Right cardiac atrium (tissue), 5 donors: ENCODE measurements at regions not wholly inside any gene's neighbourhood (a gene's known extent, or its start where the extent isn't known, plus 50 kb on each side); places are given as distances from the start of the nearest gene placed in this dataset.

Experiments used
- ATAC-seq, 2 donors: fragments of 200-7000 bp; cut with Tn5 transposase; one replicate each; pipeline versions ENCODE4 v1.8.0 to v1.9.1; 2020; ENCODE audit warnings: moderate library complexity in 2 of 2, mild to moderate bottlenecking in 1 of 2
- DNase-seq, 3 donors: peaks; one replicate each; pipeline ENCODE4 v3.0.0-alpha.2; 2020
- H3K27ac ChIP-seq: one replicate; pipeline ENCODE4 v1.5.1; 2013; ENCODE audit warnings: mild to moderate bottlenecking, low read length, control low read depth, moderate library complexity
- H3K27me3 ChIP-seq: one replicate; pipeline ENCODE4 v1.6.1; 2013; ENCODE audit not compliant: control insufficient read depth, insufficient read depth
- H3K4me1 ChIP-seq: one replicate; pipeline ENCODE4 v1.6.1; 2013; ENCODE audit warnings: low read length; ENCODE audit not compliant: control insufficient read depth, insufficient read depth
- H3K4me3 ChIP-seq: one replicate; pipeline ENCODE4 v1.5.1; 2013; ENCODE audit warnings: low read length, control low read depth
- H3K9me3 ChIP-seq: one replicate; pipeline ENCODE4 v1.6.1; 2013; ENCODE audit warnings: low read length; ENCODE audit not compliant: control insufficient read depth
- whole genome bisulfite sequencing: extraction: QIAGEN DNeasy Blood & Tissue Kit; methylation state at CpG from one replicate; pipeline ENCODE4 v1.1.7; 2013; 5-methylcytosine and 5-hydroxymethylcytosine counted together
- intact Hi-C, 4 donors: fragments of 100-400 bp; cut with DNase I; formaldehyde crosslinking; loops; one replicate each; pipeline versions ENCODE4 v1.11.0 to v1.14.0; 2022 to 2023
- donor health status: healthy with polysubstance abuse.
- donor health status: DM: no; HTN: yes; CAD: no.
- donor health status: DM: no; HTN: no; CAD: no.
- donor health status: DM: no; HTN: yes; CAD: no; lungs with severe emphysema.
- donor health status: DM: yes; HTN: yes; CAD: no.

DNA sequence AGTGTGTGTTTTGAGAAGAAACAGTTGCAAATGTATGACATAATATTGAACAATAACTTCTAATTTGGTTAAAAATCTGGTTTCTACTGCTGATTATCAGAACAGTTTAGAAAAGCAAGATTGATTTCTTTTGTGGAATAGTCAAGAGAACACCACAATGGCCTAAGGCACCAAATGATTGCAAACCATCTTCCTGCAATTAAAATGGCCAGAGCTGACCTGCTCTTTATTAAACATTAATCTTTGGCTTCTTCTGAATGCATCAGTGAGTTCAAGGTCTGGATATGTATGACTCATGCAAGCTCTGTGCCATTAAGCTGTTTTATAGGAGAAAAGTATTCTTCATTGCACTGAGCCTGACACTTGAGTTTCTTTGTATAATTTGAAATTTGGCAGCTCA, 107.8 kb upstream of the PDHA2 start:
- Histone ChIP-seq H3K27me3 (no peaks in the 10 kb centered on the region), H3K4me1 (no peaks in the 10 kb centered on the region), H3K4me3 (no peak overlapping the region), H3K9me3 (no peaks in the 10 kb centered on the region), H3K27ac (no peak overlapping the region)
- no peak for DNase-seq
- intact Hi-C loops = no loop called here
- no peak for ATAC-seq

DNA sequence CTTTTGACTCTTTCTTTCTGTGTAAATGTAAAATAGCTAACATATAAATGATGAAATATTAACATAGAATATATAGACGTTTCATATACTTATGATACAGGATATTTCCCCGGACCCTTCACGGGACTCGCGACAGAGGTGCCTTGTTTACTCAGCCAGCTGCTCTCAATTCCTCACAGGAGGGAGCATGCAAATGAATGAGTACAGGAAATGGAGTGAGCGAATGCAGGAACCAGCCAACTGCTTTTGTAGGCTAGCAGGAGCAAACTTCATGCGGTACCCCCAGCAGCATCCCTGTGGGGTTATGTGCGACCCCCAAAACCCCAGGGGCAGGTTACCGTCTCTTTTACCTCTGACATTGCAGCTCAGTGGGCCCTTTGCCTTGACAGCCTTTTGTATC, 110.3 kb upstream of the PDHA2 start:
- WGBS = 67% methylated on average over 9 of the region's 9 CpGs
- Histone ChIP-seq H3K4me3 (no peak overlapping the region), H3K9me3 (no peaks in the 10 kb centered on the region), H3K4me1 (no peaks in the 10 kb centered on the region), H3K27ac (no peak overlapping the region), H3K27me3 (no peaks in the 10 kb centered on the region)
- intact Hi-C loops = no loop called here
- ATAC-seq (no peak), DNase-seq (peak in 1 of 3 donors; percentile 6)

DNA sequence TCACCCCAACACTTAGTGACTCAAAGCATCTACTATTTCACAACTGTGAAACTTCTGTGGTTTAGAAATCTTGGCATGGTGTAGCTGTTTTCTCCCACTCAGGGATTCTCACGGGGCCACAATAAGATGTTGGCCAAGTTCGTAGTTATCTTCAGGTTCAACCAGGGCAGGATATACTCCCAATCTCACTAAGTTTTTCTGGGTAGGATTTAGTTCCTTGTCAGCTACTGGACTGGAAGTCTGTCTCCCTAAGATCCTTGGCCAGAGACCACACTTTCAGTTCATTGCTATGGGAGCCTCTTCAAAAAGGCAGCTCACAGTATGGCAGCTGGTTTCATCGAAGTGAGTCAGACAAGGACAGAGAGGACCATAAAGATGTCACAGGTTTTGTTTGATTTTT, 111.7 kb upstream of the PDHA2 start:
- no peak overlapping the region for H3K27ac ChIP-seq
- intact Hi-C loops = no loop called here
- H3K4me1 ChIP-seq = no peaks in the 10 kb centered on the region
- 55% methylated on average over 3 of the region's 3 CpGs for WGBS
- H3K27me3 ChIP-seq = no peaks in the 10 kb centered on the region
- H3K9me3 ChIP-seq = no peaks in the 10 kb centered on the region
- peak in 2 of 3 donors; percentile 24 to 35 for DNase-seq
- no peak overlapping the region for H3K4me3 ChIP-seq
- peak; percentile 78 to 95 for ATAC-seq

DNA sequence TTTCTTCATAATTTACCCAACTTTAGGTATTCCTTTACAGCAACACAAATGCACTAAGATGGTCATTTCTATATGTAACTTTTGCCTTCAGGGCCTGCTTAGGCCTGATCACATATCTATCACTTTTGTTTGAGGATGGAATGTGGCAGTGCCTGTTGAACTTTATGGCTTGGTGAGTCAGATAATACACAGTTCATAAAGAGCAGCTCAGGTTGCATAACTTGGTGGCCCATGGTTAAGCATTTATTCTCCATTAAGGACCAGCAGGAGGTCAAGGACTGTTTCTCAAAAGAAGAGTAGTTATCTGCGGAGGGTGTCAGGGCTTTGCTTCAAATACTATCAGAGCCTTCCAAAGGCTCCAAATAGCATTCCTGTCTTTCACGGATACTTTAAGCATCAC, 124.1 kb upstream of the PDHA2 start:
- no peak for DNase-seq
- intact Hi-C loops = no loop called here
- Histone ChIP-seq H3K27me3 (no peaks in the 10 kb centered on the region), H3K4me3 (no peak overlapping the region), H3K4me1 (no peaks in the 10 kb centered on the region), H3K27ac (no peak overlapping the region), H3K9me3 (no peaks in the 10 kb centered on the region)
- ATAC-seq = no peak
- WGBS = 78% methylated on average over 2 of the region's 2 CpGs

DNA sequence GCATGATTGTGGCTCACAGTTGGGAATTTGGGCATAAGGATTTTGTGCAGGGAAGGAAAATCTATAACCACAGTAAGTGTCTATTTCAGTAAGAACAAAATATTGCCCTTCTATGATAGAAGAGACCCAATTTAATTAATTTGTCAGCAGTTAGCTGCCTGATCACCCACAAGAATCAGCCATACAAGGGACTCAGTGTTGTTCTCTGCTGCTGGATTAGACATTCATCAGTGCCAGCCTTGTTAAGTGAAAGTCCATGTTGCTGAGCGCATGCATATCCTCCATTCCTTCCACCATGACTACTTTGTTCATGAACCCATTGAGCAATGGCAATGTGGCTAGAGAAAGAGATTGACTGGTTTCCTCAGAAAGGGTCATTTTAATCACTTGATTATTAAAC, 125.3 kb upstream of the PDHA2 start:
- DNase-seq (no peak), ATAC-seq (no peak)
- 92% methylated on average over 1 of the region's 1 CpG for WGBS
- Histone ChIP-seq H3K4me1 (no peaks in the 10 kb centered on the region), H3K4me3 (no peak overlapping the region), H3K27ac (no peak overlapping the region), H3K27me3 (no peaks in the 10 kb centered on the region), H3K9me3 (no peaks in the 10 kb centered on the region)
- intact Hi-C loops = no loop called here

DNA sequence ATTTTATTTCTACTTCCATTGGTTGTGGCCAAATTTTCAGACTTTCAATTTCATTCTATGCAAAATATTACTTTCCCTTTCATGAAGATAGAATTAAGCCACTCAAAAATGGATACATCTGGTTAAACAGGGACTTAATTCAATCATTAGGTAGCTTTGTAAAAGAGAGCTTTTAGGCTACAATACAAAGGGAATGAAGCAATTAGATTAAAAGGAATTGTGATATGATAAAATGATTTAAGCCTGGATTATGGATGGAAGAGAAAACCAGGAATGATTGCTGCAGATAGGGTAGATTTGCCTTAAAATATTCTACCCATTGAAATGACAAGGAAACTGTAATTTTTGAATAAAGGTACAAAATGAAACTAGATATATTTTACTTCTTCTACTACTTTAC, 134.6 kb upstream of the PDHA2 start:
- ATAC-seq = no peak
- Histone ChIP-seq H3K27me3 (no peaks in the 10 kb centered on the region), H3K9me3 (no peaks in the 10 kb centered on the region), H3K4me3 (no peak overlapping the region), H3K4me1 (no peaks in the 10 kb centered on the region), H3K27ac (no peak overlapping the region)
- no peak for DNase-seq
- intact Hi-C loops = no loop called here

DNA sequence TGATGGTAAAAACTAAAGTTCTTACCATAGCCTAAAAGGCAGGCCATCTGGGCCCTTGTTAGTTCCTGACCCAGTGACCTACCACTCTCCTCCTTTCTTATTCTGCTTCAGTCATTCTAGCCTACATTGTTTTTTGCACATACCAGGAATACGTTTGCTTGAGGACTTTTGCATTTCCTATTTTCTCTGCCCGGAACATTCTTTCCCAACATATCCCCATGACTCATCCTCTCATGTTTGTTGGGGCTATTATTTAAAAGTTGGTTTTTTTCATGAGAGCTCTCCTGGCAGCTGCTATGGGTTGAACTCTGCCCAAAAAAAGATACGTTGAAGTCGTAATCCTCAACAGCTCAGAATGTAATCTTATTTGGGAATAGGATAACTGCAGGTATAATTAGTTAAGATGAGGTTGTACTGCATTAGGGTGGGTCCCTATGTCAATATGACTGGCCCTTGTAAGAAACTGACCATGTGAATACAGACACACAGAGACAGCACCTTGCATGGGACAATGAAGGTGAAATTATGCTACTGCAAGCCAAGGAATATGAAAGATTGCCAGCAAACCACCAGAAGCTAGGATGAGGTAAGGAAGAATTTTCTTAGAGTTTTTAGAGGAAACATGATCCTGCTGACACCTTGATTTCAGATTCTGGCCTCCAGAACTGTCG, 138.3 kb upstream of the PDHA2 start:
- no peak overlapping the region for H3K4me3 ChIP-seq
- H3K9me3 ChIP-seq = no peaks in the 10 kb centered on the region
- H3K27ac ChIP-seq = no peak overlapping the region
- no peaks in the 10 kb centered on the region for H3K4me1 ChIP-seq
- H3K27me3 ChIP-seq = no peaks in the 10 kb centered on the region
- peak in 1 of 3 donors; percentile 8 for DNase-seq
- 43% methylated on average over 5 of the region's 5 CpGs for WGBS
- ATAC-seq = peak; percentile 41 to 86
- intact Hi-C loops = no loop called here

DNA sequence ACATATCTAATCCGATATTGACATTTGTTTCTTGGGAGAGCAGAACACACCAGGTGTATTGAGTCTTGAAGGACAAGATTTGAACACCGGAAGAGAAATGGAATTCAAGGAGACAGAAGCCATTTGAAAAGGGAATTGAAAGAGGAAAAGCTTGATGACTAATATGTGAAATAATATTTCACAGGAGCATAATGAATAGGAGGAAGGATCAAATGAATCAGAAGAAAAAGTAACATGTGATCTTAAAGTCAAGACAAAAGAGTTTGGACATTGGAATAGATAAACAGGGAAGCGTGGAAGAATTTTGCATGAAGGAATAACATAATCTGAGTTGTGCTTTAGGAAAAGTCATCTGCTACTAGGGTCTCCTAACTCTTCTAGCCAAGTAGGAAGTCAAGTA, 145.5 kb upstream of the PDHA2 start:
- DNase-seq = no peak
- intact Hi-C loops = no loop called here
- Histone ChIP-seq H3K4me3 (no peak overlapping the region), H3K27ac (no peak overlapping the region), H3K4me1 (peaks cover 1% of the 10 kb centered on the region), H3K27me3 (no peaks in the 10 kb centered on the region), H3K9me3 (no peaks in the 10 kb centered on the region)
- no peak for ATAC-seq
- WGBS = 84% methylated on average over 3 of the region's 3 CpGs

DNA sequence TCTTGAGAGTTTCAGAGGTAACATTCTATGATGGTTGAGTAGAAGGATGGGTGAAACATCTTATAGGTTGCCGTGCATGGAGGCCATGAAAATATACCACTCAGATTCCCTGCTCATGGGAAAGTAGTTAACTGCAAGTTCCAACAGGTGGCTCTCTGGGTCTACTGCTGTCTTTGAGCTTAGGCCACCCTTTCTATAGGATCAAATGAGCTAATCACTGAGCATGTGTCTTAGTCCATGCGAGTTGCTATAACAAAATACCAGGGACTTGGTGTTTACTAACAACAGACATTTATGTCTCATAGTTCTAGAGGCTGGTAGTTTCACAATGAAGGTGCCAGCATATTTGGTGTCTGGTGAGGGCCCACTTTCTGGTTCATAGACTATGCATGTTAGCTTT, 144.8 kb upstream of the UNC5C start:
- Histone ChIP-seq H3K4me3 (no peak overlapping the region), H3K9me3 (no peaks in the 10 kb centered on the region), H3K4me1 (peaks cover 2% of the 10 kb centered on the region), H3K27me3 (no peaks in the 10 kb centered on the region), H3K27ac (no peak overlapping the region)
- 40% methylated on average over 2 of the region's 2 CpGs for WGBS
- intact Hi-C loops = no loop called here
- no peak for DNase-seq
- no peak for ATAC-seq

DNA sequence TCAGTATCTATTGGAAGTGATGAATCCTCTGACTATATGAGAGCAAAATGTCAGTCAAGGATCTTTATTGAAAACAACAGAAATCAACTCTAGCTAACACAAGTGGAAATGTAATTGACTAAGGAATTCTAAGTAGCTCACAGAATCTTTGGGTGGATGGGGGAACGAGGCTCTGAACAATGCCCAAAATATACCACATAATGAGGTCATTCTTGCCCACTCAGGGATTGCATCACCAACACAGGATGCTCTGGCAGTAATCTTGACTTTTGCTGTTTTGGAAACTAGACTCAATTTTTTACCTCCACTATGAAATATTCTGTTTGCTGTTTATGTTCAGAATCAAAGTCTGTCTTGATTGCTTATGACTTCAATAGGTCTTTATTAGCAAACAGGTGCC, 127.4 kb upstream of the UNC5C start:
- no peaks in the 10 kb centered on the region for H3K9me3 ChIP-seq
- H3K27me3 ChIP-seq = no peaks in the 10 kb centered on the region
- WGBS = 31% methylated on average over 1 of the region's 1 CpG
- no peak overlapping the region for H3K27ac ChIP-seq
- no peak for ATAC-seq
- DNase-seq = no peak
- intact Hi-C loops = no loop called here
- H3K4me1 ChIP-seq = no peaks in the 10 kb centered on the region
- H3K4me3 ChIP-seq = no peak overlapping the region

DNA sequence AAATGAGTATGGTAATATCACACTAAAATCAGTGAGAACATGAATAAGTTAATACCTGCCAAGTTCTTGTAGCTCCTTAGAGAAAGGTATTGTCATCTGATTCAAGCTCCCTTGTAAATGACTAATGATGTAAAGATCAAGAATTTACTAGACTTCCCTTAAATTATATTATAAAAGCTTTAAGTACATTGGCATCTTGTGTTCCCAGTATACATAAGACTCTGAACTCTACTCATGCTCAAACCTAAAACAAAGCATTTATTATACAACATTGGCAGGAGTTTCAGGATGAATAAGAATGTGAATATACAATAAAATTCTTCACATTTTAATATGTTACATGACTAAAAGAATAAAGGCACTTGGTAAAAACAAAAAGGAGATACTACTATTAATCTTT, 126.8 kb upstream of the UNC5C start:
- H3K4me1 ChIP-seq = no peaks in the 10 kb centered on the region
- H3K4me3 ChIP-seq = no peak overlapping the region
- intact Hi-C loops = no loop called here
- no peaks in the 10 kb centered on the region for H3K9me3 ChIP-seq
- DNase-seq = no peak
- H3K27me3 ChIP-seq = no peaks in the 10 kb centered on the region
- H3K27ac ChIP-seq = no peak overlapping the region
- ATAC-seq = no peak

DNA sequence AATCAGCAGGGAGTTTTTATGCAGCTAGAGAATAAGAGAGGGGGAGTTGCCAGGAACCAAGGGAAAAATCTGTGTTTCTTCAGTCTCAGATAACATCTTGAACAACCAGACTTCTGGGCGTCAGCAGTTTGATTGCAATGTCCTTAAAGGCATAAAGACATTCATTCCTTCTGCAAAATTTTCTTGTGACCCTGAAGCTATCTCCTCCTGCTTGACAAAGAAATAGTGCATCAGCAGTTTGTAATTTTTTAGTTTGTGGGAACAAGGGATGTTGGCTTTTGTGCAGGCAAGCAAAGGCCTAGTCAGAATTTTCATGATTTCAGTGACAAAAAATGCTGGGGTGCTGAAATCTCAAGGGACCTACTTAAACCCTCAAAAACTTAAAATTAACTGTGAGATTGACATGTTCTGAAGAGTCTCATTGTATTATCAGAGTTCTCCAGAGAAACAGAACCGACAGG, 125.8 kb upstream of the UNC5C start:
- Histone ChIP-seq H3K4me1 (no peaks in the 10 kb centered on the region), H3K9me3 (no peaks in the 10 kb centered on the region), H3K4me3 (no peak overlapping the region), H3K27ac (no peak overlapping the region), H3K27me3 (no peaks in the 10 kb centered on the region)
- intact Hi-C loops = no loop called here
- ATAC-seq = peak; percentile 53 to 90
- WGBS = 34% methylated on average over 2 of the region's 2 CpGs
- peak in 1 of 3 donors; percentile 15 for DNase-seq
